ENCODE measurements at regions not wholly inside any gene's neighbourhood (a gene's known extent, or its start where the extent isn't known, plus 50 kb on each side); places are given as distances from the start of the nearest gene placed in this dataset.

GRCh38 chr12:98351089-98351488 lies 164.3 kb upstream of the TMPO start:
- DNase-seq (ENCODE audit: low spot score) = no peak

DNA sequence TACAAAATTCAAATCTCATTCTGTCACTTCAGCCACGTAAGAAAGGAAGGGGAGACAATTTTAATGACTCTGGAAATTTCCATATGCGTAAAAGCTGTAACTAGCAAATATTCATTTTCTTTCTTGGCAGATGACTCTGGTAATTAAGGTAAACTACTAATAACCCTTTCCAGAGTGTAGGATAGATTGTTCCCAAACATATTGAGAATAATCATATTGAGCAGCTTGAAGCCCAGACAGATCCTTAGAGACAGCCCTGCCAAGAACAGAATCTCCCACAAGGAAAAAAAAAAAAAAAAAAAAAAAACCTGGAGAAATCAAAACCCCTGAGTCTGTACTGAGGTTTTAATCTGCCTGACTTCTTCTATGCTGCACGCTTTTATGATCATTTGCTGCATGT lies 163.6 kb upstream of the TMPO start:
- no peak for DNase-seq (ENCODE audit: low spot score)

GRCh38 chr12:98352218-98352811 lies 163.1 kb upstream of the TMPO start:
- no peak for DNase-seq (ENCODE audit: low spot score)

GRCh38 chr12:98352835-98353234 lies 162.6 kb upstream of the TMPO start:
- no peak for DNase-seq (ENCODE audit: low spot score)

DNA sequence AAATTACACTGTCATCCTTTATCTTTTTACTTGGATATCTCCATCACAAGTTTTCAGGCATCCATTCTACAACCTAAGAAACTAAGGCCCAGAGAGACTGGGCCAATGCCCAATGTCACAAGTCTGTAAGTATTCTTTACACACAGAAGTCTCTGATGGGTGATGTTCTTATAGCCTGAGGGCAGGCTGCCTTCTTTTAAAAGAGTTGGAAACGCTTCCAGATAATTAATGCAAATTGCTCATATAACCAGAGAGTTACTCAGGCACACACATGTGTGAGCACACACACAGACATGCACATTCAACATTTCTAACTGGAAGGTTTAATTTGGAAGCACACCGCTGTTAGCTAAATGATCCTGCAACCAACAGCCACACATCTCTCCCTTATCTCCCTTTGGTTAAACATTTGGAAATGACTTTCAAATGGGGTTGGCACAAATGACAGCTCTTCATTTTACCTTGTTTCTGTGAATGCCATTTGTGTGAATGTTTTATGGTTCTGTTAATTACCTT lies 160.8 kb upstream of the TMPO start:
- DNase-seq (ENCODE audit: low spot score) = no peak

DNA sequence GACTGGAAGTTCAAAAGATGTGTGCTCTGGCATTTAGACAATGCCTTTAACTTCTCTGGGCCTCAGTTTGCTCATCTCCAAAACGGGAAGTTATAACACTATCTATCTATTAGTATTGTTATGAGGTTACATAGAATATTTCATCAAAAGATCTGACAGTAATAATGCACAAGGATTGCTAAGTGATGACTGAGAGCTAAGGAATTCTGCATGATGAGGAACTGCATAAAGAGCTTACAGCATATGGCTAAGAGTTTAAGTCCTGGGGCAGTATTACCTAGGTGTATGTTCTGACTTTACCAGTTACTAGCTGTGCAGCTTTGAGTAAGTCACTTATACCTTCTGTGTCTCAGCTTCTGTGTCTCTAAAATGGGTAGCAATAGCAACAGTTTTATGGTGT lies 160.1 kb upstream of the TMPO start:
- DNase-seq (ENCODE audit: low spot score) = no peak

- DNase-seq (ENCODE audit: low spot score) = no peak
Observed at GRCh38 chr12:98355933-98356332, 159.5 kb upstream of the TMPO start.

- DNase-seq (ENCODE audit: low spot score) = no peak
Observed at GRCh38 chr12:98358144-98358543, 157.2 kb upstream of the TMPO start.

DNA sequence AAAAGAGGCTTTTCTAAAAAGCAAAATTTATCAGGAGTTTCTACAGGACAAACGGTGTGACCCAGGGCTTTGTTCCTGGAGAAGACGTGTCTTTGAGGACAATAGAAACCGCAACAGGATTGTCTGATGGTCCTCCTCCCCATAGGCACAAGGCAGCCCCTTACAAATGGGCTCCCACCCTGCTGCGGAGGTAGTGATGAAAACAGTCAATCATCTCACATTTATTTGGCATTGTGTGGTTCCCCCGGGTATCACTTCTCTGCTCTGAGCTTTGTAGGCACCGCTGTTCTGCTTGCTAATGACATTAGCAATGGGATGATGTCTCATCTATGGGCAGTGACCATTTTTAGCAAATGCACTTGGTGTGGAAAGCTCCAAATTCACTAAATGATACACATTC lies 155.5 kb upstream of the TMPO start:
- DNase-seq (ENCODE audit: low spot score) = no peak

DNA sequence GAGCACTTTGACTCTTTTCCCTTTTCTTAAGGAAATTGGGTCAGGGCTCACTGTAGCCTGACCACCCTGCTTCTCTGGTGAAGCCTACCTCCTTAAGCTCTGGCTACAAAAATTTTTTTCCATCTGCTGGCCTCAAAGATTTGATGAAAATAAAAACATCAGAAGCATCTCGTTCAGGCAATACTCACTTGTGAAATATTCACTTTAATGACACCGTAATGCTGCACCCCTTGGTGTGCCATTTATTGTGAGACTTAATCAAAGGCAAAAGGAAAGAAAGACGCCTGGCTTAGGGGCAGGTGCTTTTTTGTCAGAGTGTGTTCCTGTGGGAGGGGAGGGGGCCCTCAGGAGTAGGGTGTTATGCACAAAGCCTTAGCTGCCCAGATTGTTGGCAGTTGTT lies 155.0 kb upstream of the TMPO start:
- DNase-seq (ENCODE audit: low spot score) = no peak

DNA sequence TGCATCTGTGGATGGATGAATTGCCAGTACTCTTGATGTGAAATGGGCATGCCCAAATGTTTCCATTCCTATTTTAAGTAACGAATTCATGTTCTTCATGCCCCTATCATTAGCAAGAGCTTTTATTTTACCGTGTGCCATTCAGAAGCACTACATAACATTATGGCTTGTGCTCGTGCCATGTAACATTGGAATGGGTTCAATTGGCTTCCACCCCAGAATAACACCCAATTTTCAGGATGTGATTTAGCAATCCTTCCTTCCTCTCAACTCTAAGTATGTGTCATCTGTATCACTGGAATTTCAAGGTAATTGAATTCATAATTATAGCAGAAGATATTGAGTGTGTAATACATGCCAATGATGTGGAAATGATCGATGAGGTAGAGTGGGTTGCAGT lies 145.8 kb upstream of the TMPO start:
- no peak for DNase-seq (ENCODE audit: low spot score)

GRCh38 chr12:98370976-98371375 lies 144.4 kb upstream of the TMPO start:
- DNase-seq (ENCODE audit: low spot score) = no peak

GRCh38 chr12:98371419-98371818 lies 144.0 kb upstream of the TMPO start:
- no peak for DNase-seq (ENCODE audit: low spot score)

DNA sequence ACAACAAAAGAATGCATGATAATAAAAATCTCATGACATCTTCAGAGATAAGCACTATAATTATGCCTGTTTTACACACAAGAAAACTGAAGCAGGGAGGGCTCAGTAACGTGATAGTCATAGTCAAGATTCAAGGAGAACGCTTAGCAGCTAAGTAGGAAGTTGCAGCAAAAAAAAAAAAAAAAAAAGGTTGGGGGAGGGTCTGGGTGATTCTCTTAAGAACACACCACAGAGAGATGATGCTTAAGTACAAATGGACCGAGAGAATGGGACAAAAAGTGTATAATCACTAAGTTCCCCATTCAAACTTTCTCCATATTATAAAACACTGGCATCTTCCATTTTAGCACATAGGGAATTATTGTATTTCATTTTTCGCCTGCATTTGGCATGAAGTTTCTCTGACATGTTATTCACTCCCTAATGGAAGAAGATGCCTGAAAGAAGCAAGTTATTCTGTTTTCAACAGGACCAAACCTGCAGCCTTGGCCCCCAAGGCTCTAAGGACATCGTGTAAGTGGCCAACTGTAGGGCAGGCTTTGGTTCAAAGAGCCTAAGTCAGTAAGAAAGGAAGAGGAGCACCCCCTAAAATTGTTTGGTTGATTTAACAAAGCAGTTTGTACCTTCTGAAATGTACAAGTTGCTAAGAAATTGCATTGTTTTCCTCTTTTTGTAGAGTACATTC lies 142.9 kb upstream of the TMPO start:
- no peak for DNase-seq (ENCODE audit: low spot score)

DNA sequence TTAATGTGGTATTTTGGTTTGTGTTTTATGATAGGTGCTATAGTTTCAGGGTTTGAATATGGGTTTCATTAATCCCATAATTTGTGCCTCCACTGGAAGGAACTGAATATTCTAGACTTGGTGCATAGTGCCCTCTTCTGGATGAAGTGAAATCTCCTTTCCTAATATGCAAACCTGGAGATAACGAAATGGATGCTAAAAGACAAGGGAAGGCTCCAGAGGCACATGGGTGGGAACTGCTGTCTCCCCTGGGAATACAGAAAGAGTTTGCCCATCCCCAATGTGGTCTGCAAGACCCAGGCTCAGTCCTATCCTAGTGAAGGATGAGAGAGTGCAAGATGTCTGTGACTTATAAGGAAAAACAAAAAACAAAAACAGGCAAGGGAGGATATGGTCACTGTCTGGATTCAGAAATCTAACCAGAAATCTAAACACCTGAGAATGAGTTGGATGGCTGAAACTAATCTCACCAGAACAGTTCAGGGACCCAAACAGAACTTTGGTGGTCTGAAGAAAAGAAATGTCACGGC lies 142.3 kb upstream of the TMPO start:
- DNase-seq (ENCODE audit: low spot score) = no peak

GRCh38 chr12:98374007-98374406 lies 141.4 kb upstream of the TMPO start:
- DNase-seq (ENCODE audit: low spot score) = no peak

- DNase-seq (ENCODE audit: low spot score) = no peak
Observed at GRCh38 chr12:98379106-98379505, 136.3 kb upstream of the TMPO start.

GRCh38 chr12:98385641-98386040 lies 129.7 kb upstream of the TMPO start:
- no peak for DNase-seq (ENCODE audit: low spot score)

- no peak for DNase-seq (ENCODE audit: low spot score)
Observed at GRCh38 chr12:98387444-98387843, 127.9 kb upstream of the TMPO start.

DNA sequence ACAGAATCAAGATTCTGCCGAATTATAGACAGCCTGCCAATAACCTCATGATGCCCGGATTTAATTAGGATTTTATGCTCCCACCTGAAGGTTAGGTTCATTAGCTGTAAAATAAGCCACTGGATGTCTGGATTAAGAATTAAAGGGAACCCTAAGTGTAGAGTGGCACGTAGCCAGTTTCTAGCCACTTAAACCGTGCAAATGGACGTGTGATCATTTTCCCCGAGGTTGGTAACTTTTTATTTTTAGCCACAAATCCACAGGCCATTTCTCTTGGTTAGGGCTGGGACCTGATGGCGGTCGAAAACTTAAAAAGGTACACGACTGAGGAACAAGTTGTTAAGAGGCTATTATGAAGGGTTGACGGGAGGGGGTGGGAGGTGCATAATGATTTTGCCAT lies 127.3 kb upstream of the TMPO start:
- no peak for DNase-seq (ENCODE audit: low spot score)

GRCh38 chr12:98389593-98389992 lies 125.8 kb upstream of the TMPO start:
- DNase-seq (ENCODE audit: low spot score) = no peak

DNA sequence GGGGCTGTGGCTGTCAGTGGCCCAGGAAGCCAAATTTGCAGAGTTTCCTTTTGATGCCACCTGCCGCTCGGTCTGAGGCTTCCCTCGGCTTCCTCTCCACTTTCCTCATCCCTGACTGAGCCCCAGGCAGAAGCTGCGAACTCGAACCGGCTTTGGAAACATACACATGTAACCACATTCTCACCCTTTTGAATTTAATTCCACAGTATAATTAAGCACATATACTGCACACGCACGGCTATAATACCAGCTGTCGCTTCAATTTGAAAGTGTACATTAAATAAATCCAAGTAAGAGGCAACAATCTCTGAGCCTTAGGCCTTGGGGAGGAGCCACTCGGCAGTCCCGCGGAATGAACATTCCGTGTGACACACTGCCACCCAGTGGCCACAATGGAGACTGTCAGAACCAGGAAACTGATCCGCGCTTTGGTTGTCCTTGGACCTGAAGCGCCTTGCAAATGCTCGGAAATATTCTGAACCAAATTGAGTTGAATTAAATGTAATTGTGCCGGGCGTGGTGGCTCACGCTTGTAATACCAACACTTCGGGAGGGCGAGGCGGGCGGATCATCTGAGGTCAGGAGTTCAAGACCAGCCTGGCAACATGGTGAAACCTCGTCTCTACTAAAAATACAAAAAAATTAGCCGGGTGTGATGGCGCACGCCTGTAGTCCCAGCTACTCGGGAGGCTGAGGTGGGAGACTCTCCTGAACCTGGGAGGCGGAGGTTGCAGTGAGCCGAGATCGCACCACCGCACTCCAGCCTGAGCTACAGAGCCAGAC lies 117.9 kb upstream of the TMPO start:
- peak; percentile 78 for DNase-seq (ENCODE audit: low spot score)

- peak; percentile 66 for DNase-seq (ENCODE audit: low spot score)
Observed at GRCh38 chr12:98399532-98399931, 115.9 kb upstream of the TMPO start.

All from CD4-positive, alpha-beta T cell treated with Interleukin-6 at 100 ng/mL for 8 hours (primary cell).